ENCODE measurements at regions not wholly inside any gene's neighbourhood (a gene's known extent, or its start where the extent isn't known, plus 50 kb on each side); places are given as distances from the start of the nearest gene placed in this dataset.
"Not testable (repeated sequence)": the region's sequence is repeated elsewhere in the genome, so short reads cannot be mapped to it uniquely, and the experiment has no call there.

DNA sequence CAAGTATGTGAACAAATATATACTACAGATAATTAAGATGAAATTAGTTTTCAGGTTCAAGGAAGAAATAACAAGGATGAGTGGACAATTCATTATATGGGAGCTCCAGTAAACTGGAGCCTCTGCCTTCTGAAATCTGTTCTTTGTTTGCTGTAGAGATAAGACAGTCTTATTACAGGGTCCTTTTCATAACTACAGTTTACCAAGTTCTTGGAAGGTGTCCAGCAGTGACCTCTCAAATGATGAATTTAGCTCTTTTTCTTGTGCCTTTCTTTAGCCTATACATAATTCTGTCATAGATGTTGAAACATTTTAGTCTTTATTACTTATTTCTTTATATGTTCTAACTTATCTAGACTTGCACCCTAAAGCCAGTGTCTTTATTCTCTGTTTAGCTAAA is 89.7 kb upstream of the GBE1 start:
- no peak for DNase-seq (ENCODE audit: low read depth)

DNA sequence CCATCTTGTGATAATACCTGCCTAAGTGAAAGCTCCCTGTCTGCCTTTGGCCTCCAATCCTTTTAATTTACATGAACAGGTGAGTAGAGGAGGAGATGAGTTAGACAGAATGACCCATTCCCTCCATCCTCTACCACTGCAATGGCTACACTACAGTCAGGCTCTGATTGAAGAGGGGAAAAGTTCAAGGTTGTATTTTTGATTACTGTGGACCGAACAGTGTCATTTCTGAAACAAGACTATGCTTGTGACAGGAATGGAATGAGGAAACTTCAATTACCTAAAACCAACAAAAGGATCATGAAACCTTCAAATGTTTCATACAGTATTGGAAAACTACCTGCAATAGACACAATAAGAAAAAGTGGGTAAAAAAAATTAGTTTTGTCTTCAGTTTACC is 85.5 kb upstream of the GBE1 start:
- DNase-seq (ENCODE audit: low read depth) = no peak

DNA sequence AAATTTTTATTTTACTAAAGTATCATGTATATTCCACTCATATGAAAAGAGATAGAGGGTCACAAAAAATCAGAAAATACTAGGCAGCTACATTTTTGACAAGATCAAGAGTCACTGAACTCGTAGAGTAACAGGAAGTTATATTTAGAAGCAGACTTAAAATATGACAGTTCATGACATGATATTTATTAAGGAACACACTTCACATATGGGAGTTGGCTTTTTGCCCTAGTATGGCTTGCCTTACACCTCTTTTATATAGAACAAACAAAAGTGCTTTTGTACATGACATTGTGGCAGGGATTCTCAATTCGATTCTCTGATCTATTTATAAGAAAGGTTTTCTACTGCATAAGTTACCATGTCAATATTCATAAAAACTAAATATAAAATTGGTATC is 80.1 kb upstream of the GBE1 start:
- no peak for DNase-seq (ENCODE audit: low read depth)

DNA sequence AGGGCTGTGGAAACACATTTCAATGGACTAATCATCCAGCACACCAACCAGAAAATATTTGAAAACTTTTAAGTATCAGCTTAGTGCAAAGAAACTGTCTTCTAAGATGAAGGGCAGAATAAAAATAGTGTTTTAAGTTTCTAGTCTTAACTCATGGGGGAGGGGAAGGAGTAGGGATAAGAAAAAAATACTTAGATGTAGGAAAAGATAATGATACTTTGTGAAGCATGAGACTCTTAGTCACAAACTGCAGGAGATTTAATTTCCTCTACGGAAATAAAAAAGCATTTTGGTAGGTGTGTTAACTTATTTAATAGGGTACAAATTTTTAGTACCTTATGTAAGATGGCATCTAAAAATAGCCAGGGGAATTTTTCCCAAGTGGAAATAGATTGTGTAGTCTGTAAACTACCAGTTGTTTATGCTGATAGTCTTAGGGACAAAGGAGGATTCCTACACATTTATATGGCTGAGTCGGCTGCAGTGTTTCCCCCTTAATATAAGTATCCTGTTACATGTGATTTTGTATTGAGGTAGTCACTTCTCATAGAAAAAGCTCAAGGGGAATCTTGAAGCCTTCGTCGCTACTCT is 78.2 kb upstream of the GBE1 start:
- no peak for DNase-seq (ENCODE audit: low read depth)

DNA sequence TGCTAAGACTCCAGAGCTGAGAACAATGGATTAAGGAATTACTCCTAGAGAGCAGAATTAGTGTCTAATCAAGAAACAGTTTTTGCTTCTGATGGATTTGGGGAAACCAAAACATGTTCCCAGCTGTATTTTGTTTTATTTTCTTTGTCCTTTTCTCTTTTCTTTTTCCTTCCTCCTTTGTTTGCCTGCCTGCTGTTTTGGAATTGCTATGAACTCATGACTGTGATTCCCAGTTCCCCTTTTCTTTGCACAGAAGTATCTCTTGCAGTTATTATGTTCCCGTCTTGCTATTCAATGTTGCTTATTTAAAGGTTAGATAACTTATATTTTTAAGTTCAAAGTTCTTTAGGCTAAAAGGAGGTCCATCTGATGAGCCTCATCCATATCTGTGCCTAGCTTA is 77.0 kb upstream of the GBE1 start:
- no peak for DNase-seq (ENCODE audit: low read depth)

DNA sequence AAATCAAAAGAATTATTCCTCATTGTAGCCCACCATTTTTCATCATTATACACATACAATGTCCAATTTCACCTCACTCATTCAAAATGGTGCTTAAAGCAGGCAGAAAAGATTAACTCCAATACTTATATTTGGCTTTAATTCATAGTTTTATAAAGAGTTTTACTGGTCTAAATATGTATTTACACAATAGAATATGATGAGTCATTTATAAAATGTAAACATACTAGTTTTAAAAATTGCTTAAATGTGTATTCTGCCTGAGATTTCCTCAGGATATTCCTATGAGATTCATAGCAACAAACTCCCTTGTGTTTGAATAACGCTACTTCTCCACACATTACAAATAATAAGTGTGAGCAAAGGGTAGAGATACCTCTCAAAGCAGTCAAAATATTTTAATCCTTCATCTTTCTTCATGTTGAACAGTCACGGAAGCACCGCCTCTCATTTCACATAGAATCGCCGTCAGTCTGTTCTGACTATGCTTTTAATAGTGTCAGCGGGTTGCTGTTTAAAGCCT is 75.7 kb upstream of the GBE1 start:
- DNase-seq (ENCODE audit: low read depth) = no peak

DNA sequence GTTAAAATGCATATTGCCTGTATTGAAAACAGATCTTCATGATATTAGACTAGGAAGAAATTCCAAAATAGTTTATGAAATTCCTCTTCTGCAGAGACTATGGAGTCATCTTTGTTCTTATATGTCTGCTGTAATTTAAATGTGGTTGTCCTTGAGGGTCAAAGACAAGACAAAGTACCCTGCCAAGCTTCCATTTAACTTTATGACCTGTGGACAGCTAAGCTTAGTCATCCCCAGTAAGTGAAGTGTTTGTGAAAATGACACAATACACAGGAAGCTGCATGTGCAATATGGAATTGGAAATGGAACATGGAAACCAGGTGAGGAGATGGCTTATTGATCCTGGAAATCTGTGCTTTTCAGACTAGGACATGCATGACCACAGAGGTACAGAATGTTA is 68.5 kb upstream of the GBE1 start:
- no peak for DNase-seq (ENCODE audit: low read depth)

DNA sequence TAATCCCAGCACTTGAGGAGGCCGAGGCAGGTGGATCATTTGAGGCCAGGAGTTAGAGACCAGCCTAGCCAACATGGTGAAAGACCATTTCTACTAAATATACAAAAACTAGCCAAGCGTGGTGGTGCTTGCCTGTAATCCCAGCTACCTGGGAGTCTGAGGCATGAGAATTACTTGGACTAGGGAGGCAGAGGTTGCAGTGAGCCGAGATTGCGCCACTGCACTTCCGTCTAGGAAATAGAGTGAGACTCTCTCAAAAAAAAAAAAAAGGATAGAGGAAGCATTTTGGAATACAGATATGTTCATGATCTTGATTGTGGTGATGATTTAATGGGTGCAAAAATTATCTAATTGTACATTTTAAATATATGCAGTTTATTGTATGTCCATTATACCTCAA is 67.8 kb upstream of the GBE1 start:
- DNase-seq (ENCODE audit: low read depth) = not testable (repeated sequence)

DNA sequence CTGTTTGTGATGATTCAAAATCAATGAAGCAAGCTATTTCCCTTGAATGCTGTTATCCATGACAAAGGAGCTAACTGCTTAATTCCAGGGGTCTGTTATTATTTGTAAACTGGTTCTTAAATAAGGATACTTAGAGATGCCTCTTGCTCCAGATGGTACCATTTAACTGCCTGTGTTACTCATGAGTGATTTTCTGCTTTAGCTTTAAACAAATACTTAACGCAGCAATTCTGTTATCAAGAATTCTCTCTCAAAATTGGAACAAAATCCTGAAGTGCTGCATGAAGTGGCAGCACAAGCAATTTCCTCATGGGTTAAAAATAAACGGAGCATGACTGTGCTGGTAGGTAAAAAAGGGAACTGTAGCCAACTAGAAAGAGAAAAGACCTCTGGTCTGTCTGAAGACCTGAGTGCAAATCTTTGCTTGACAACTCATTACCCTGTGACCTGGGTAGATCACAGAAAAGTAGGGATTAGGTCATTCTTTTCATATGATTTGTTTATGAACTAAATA is 62.5 kb upstream of the GBE1 start:
- no peak for DNase-seq (ENCODE audit: low read depth)

DNA sequence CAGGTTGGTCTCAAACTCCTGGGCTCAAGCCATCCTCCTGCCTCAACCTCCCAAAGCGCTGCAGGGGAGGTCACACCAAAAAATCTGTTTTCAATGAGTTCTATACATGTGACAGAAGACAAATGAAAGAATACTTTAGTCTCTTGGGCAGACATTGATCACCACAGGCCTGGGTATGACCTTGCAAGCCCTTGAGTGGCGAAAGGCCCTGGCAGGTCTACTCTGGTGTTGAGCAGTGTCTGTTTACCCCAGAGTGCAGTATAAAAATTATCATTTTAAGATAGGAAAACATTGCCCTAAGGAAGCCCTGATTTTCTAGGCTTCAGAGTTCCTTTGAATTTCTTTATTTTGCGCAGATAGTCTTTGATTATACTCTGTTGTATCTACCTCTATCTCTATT is 61.6 kb upstream of the GBE1 start:
- DNase-seq (ENCODE audit: low read depth) = no peak

DNA sequence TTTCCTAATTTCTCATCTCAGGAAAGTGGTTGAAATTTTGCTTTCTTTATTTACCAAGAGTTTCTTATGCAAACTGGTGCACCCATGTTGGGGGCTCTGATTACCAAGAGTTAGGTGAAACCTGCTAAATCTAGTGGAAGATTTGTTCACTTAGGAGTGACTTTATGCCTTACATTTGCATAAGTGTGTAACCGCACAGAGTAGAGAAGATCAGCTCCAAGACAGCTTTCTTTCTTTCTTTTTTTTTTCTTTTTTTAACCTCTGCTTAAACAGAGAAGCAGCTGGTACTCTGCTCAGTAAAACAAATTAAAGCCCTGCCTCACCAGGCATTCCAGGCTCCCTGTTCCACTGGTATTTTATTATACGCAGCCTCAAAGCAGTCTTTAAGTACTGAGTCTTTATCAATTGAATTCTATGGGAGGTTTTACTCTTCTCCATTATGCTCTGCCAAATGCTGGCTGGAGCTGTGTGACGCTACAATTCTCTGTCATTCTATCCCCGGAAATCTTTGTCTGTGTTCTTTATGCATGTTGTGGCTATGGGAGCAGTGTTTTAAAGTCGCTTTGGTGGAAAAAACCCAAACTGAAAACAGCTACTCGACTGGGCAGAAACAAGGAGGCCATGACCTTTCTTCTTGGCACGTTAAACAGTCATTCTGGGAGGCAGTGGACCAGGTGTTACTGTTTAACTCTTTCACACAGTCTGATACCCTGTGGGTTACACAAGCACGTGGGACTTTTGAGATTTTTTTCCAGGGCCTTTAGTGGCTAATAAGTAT is 55.2 kb upstream of the GBE1 start:
- DNase-seq (ENCODE audit: low read depth) = no peak

DNA sequence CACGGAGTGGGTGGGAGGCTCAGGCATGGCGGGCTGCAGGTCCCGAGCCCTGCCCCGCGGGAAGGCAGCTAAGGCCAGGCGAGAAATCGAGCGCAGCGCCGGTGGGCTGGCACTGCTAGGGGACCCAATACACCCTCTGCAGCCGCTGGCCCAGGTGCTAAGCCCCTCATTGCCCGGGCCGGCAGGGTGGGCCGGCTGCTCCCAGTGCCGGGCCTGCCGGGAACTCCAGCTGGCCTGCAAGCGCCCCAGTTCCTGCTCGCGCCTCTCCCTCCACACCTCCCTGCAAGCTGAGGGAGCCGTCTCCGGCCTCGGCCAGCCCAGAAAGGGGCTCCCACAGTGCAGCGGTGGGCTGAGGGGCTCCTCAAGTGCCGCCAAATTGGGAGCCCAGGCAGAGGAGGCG is 50.7 kb upstream of the GBE1 start:
- DNase-seq (ENCODE audit: low read depth) = not testable (repeated sequence)

All from activated T-cell treated with anti-CD3 and anti-CD28 coated beads for 48 hours (primary cell).